H54 (cell line): ENCODE measurements at regions not wholly inside any gene's neighbourhood (a gene's known extent, or its start where the extent isn't known, plus 50 kb on each side); places are given as distances from the start of the nearest gene placed in this dataset.

Experiments
- DNase-seq: peaks from one replicate; pipeline ENCODE4 v3.0.0; 2011; ENCODE audit warnings: low spot score, mixed read lengths; ENCODE audit not compliant: insufficient read length
- FAIRE-seq: peaks from 3 replicates; lab custom pipeline; 2011; peaks lifted over from hg19 to GRCh38; lab: Jason Lieb, UNC
- POLR2A ChIP-seq: IDR thresholded peaks from 2 replicates; pipeline ENCODE4 v1.6.1; 2011; ENCODE audit warnings: low read depth, mild to moderate bottlenecking, low read length

DNA sequence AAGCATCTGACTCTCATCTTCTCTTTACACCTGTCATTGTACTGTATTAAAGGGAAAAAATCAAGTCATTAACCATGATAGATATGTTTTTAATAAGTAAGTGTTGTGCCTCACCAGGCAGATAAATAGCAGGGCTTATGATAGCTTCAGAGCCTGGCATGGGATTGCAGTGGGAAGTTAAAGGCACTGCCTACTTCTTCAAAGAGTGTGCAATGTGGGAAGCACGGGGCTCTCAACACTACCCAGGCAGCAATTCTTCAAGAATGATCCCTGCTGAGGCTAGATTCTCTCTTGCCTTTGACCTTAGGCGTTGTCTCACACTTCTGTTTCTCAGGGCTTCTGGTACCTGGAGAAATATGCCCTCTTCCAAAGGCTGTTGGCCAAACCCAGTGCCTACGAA, 297.3 kb downstream of the MAF start:
- no peak for FAIRE-seq
- DNase-seq: no peak
- no peak for TF ChIP-seq POLR2A

DNA sequence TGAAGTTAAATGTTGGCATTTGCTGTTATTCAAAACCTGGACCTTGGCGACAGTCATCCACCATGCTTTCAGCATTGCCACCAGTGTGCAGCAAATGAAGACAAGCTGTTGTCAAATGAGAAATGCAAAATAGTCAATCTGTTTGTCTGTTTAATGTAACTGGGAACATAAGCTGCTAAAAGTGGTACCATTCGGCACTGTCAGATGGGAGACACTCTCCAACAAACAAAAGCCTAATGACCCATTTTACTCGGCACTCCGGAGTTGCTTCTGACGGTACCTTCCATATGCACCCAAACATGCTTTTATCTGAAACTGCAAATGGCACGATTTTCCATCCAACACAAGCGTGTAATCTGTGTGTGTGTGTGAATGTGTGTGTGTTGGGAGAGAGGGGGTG, 297.8 kb downstream of the MAF start:
- no peak for TF ChIP-seq POLR2A
- DNase-seq: no peak
- no peak for FAIRE-seq

DNA sequence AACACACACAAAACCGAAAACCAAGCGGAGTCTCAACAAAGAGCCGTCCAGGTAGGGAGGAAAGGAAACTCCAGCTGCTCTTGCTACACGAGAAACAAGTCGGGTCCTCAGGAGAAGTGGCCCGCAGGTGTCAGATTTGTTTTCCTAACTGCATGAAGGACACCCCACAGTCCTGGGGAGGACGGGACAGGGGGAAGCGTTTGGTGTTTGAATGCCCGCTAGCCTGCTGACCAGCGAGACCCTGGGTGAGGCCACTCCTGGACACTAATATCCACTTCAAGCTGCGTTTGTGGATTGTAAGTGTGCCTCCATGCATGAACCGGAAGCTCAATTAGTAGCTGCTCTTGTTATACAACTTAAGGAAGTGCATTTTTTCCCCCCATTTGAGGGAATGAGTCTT, 299.5 kb downstream of the MAF start:
- DNase-seq (no peak), FAIRE-seq (no peak)
- TF ChIP-seq POLR2A: no peak

GRCh38 chr16:79298894-79299799, 301.4 kb downstream of the MAF start:
- FAIRE-seq (no peak), DNase-seq (no peak)
- TF ChIP-seq POLR2A: no peak

DNA sequence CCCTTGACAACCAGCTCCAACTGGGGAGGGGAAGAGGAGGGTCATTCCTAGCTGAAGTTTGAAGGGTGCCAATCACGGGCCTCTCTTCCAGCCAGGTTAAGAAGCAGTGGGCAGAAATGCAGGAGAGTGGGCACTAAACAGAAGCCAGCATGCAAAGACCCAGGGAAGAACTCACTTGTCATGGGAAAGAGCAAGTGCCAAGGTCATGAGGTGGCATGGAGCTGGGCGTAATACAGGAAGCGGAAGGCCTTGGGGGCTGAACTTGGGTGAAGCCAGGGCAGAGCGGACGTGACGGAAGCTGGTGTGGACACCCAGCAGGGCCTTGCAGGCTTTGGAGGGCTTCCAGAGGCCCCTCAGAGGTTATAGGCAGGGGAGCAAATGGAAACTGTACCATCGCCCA, 302.1 kb downstream of the MAF start:
- TF ChIP-seq POLR2A: no peak
- no peak for FAIRE-seq
- no peak for DNase-seq

DNA sequence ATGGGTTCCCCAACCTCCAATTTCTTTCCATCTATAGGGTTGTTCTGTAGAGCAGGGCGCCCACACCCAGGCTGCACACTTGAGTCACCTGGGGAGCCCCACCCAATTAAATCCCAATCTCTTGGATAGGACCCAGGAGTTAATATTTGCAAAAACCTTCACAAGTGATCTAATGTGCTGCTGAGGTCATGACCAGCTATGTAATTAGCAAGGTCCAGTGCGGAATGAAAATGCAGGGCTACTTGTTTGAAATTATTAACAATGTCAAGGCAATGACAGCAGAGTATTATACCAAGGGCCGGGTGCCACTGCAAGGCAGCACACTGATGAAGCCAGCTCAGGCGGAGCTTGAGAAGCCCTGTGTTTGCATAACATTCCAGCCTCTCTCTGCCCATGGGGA, 302.7 kb downstream of the MAF start:
- no peak for TF ChIP-seq POLR2A
- DNase-seq: no peak
- no peak for FAIRE-seq

- no peak for TF ChIP-seq POLR2A
- no peak for DNase-seq
- no peak for FAIRE-seq
Measured at GRCh38 chr16:79297296-79297695, 303.2 kb downstream of the MAF start.

- no peak for TF ChIP-seq POLR2A
- no peak for FAIRE-seq
- no peak for DNase-seq
Measured at GRCh38 chr16:79296491-79296890, 304.0 kb downstream of the MAF start.

- no peak for TF ChIP-seq POLR2A
- no peak for FAIRE-seq
- DNase-seq: no peak
Measured at GRCh38 chr16:79295746-79296145, 304.8 kb downstream of the MAF start.

- TF ChIP-seq POLR2A: no peak
- DNase-seq: no peak
- no peak for FAIRE-seq
Measured at GRCh38 chr16:79295162-79295561, 305.4 kb downstream of the MAF start.

DNA sequence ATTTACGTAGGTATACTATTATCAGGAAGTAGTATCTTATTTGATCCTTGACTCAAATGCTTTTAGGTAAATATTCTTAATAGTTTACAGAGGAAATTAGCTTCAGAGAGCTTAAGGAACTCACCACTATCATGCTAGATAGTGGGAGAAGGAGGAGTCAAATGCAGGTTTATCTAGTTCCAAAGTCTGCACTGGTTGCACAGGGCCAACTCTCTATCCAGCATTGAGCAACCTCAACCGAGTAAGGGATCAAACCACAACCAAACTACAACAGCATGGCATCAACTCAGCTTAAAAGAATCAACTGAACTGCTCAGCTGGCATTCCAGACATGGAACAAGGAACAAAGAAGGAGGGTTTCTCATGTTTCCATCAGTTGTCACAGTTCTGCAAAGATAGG, 306.0 kb downstream of the MAF start:
- FAIRE-seq (no peak), DNase-seq (no peak)
- TF ChIP-seq POLR2A: no peak

DNA sequence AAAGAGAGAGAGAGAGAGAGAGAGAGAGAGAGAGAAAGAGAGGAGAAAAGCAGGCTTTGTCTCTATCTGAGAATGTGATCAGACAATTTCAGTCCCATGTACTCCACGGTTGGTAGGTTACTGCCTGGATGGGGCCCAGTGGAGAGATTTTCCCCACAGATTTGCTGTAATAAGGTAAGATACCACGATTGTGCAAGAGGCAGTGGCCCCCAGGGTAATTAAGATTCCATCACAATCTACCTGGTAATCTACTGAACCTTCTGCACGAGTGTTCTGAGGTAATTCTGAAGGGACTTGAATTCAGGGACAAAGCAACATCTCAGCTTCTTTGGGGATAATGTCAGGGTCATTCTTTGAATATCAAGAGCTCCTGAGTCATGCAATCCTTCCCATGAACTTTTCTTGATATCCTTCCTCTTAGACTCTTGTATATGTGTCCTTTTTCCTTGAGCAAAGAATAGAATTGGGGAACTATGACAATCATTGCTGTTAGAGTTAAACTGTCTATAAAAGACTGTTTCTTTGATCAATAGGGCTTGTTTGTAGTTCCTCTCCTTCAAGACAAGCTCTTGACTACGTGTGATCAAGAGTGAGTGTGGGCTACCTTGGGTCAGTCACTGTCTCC, 306.6 kb downstream of the MAF start:
- TF ChIP-seq POLR2A: no peak
- DNase-seq (no peak), FAIRE-seq (no peak)

GRCh38 chr16:79288066-79288465, 312.5 kb downstream of the MAF start:
- no peak for TF ChIP-seq POLR2A
- DNase-seq (no peak), FAIRE-seq (no peak)

DNA sequence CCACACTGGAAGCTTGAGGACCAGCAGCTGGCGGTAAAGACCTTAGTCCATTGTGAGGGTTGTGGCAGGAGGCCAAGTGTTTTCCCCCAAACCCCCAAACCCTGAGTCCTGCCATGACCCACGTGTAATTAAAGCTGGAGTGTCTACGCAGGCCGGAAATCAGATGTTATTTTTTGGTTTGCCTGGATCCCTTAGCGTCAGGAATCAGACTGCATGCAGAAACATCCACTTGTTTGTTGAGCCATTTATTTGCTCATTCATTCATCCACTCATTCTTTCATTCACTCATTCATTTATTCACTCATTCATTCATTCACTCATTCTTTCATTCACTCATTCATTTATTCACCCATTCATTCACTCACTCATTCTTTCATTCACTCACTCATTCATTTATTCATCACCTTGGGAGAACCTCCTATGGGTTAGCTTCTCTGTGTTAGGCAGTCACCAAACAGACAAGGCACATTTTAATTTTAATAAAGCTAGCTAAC, 313.1 kb downstream of the MAF start:
- TF ChIP-seq POLR2A: no peak
- no peak for DNase-seq
- no peak for FAIRE-seq
